GM23338 (cell line): ENCODE measurements at regions not wholly inside any gene's neighbourhood (a gene's known extent, or its start where the extent isn't known, plus 50 kb on each side); places are given as distances from the start of the nearest gene placed in this dataset.

Source experiments
- ATAC-seq: fragments of 200-7000 bp; cut with Tn5 transposase; 3 replicates; pipeline ENCODE4 v1.9.1; 2020
- DNase-seq: peaks from one replicate; pipeline ENCODE4 v3.0.0-alpha.2; 2015; ENCODE audit warnings: low spot score
- H2AFZ ChIP-seq: fragments of 200-600 bp; sonication (generic); 2 replicates; pipeline ENCODE4 v1.8.0; 2016; ENCODE audit warnings: antibody characterized with exemption, mild to moderate bottlenecking, moderate library complexity
- H3F3A ChIP-seq: fragments of 200-600 bp; sonication (generic); replicated peaks from 2 replicates; pipeline ENCODE4 v1.8.0; 2017; ENCODE audit warnings: antibody characterized with exemption, mixed run types, low read depth
- H3K27ac ChIP-seq: fragments of 200-600 bp; sonication (generic); 2 replicates; pipeline ENCODE4 v1.6.1; 2016; ENCODE audit warnings: low read depth
- H3K27me3 ChIP-seq: fragments of 200-600 bp; sonication (generic); 2 replicates; pipeline ENCODE4 v1.8.0; 2016; ENCODE audit warnings: mild to moderate bottlenecking, mixed run types, moderate library complexity; ENCODE audit not compliant: insufficient read depth
- H3K36me3 ChIP-seq: fragments of 200-600 bp; sonication (generic); 2 replicates; pipeline ENCODE4 v1.8.0; 2016; ENCODE audit warnings: mild to moderate bottlenecking; ENCODE audit not compliant: insufficient read depth
- H3K4me1 ChIP-seq: fragments of 200-600 bp; sonication (generic); 2 replicates; pipeline ENCODE4 v1.8.0; 2016; ENCODE audit warnings: mild to moderate bottlenecking, moderate library complexity; ENCODE audit not compliant: insufficient read depth
- H3K4me2 ChIP-seq: fragments of 200-600 bp; sonication (generic); 2 replicates; pipeline ENCODE4 v1.7.1; 2017; ENCODE audit warnings: mixed run types
- H3K4me3 ChIP-seq: fragments of 200-600 bp; sonication (generic); 2 replicates; pipeline ENCODE4 v1.6.1; 2016; ENCODE audit warnings: mixed run types
- H3K79me2 ChIP-seq: fragments of 200-600 bp; sonication (generic); replicated peaks from 2 replicates; pipeline ENCODE4 v1.8.0; 2017; ENCODE audit warnings: mild to moderate bottlenecking; ENCODE audit not compliant: insufficient read depth
- H3K9me2 ChIP-seq: fragments of 200-600 bp; sonication (generic); 2 replicates; pipeline ENCODE4 v1.8.0; 2017; ENCODE audit not compliant: insufficient read depth
- H4K20me1 ChIP-seq: fragments of 200-600 bp; sonication (generic); replicated peaks from 2 replicates; pipeline ENCODE4 v1.8.0; 2017; ENCODE audit warnings: mild to moderate bottlenecking; ENCODE audit not compliant: insufficient read depth
- H3K27ac Mint-ChIP-seq: 2 replicates; pipeline ENCODE4 v1.8.0; 2020; ENCODE audit warnings: inconsistent platforms, mild to moderate bottlenecking, moderate library complexity, mixed read lengths
- H3K27me3 Mint-ChIP-seq: 3 replicates; pipeline ENCODE4 v1.8.0; 2022; ENCODE audit warnings: low read depth, mild to moderate bottlenecking, moderate library complexity, mixed read lengths, inconsistent platforms; ENCODE audit not compliant: insufficient read depth, poor library complexity
- H3K36me3 Mint-ChIP-seq: 3 replicates; pipeline ENCODE4 v1.8.0; 2021; ENCODE audit warnings: low read depth, mild to moderate bottlenecking, inconsistent platforms, moderate library complexity, mixed read lengths
- H3K4me1 Mint-ChIP-seq: 3 replicates; pipeline ENCODE4 v1.8.0; 2020; ENCODE audit warnings: mild to moderate bottlenecking, inconsistent platforms, mixed read lengths
- H3K4me3 Mint-ChIP-seq: 3 replicates; pipeline ENCODE4 v1.8.0; 2021; ENCODE audit warnings: moderate library complexity, mild to moderate bottlenecking, inconsistent platforms, mixed read lengths
- H3K9me3 Mint-ChIP-seq: 3 replicates; pipeline ENCODE4 v1.8.0; 2020; ENCODE audit warnings: moderate library complexity, mild to moderate bottlenecking, inconsistent platforms, mixed read lengths
- CREB1 ChIP-seq: fragments of 250-450 bp; sonication (Bioruptor Pico); IDR thresholded peaks from 2 replicates; pipeline ENCODE4 v1.5.0; 2020; ENCODE audit warnings: low read depth, mild to moderate bottlenecking, moderate library complexity
- CTCF ChIP-seq, 2 experiments: fragments of 200-600 bp in 1 of 2; sonication (generic) in 1 of 2; conservative IDR thresholded peaks; 2 replicates each; pipeline versions ENCODE4 v1.5.1 to v1.6.1; 2016 to 2017; ENCODE audit warnings: antibody characterized with exemption in 2 of 2, low read depth in 2 of 2, mild to moderate bottlenecking in 2 of 2, moderate library complexity in 1 of 2
- ETS1 ChIP-seq: IDR thresholded peaks from 2 replicates; pipeline ENCODE4 v1.6.1; 2016; ENCODE audit warnings: antibody characterized with exemption
- EZH2 ChIP-seq: fragments of 200-600 bp; sonication (generic); IDR thresholded peaks from one replicate; pipeline ENCODE4 v1.8.0; 2017; ENCODE audit warnings: antibody characterized with exemption, mild to moderate bottlenecking, low read depth; ENCODE audit not compliant: unreplicated experiment
- EZH2phosphoT487 ChIP-seq: fragments of 200-600 bp; sonication (generic); IDR thresholded peaks from one replicate; pipeline ENCODE4 v1.8.1; 2018; ENCODE audit warnings: antibody characterized with exemption; ENCODE audit not compliant: unreplicated experiment
- JUNB ChIP-seq: IDR thresholded peaks from one replicate; pipeline ENCODE4 v1.6.1; 2016; ENCODE audit warnings: antibody characterized with exemption; ENCODE audit not compliant: unreplicated experiment
- NANOG ChIP-seq: IDR thresholded peaks from 2 replicates; pipeline ENCODE4 v1.6.1; 2016; ENCODE audit warnings: antibody characterized with exemption, borderline replicate concordance
- POLR2AphosphoS5 ChIP-seq: IDR thresholded peaks from 2 replicates; pipeline ENCODE4 v1.6.1; 2016; ENCODE audit warnings: antibody characterized with exemption, low read depth
- REST ChIP-seq: IDR thresholded peaks from one replicate; pipeline ENCODE4 v1.6.1; 2018; ENCODE audit warnings: antibody characterized with exemption; ENCODE audit not compliant: unreplicated experiment
- STAT1 ChIP-seq: IDR thresholded peaks from one replicate; pipeline ENCODE4 v1.6.1; 2016; ENCODE audit warnings: antibody characterized with exemption; ENCODE audit not compliant: unreplicated experiment
- ZNF114 ChIP-seq: fragments of 250-450 bp; sonication (Bioruptor Pico); IDR thresholded peaks from 2 replicates; pipeline ENCODE4 v1.5.0; 2020; ENCODE audit warnings: mild to moderate bottlenecking, moderate library complexity
- ZNF331 ChIP-seq: fragments of 250-450 bp; sonication (Bioruptor Pico); IDR thresholded peaks from 2 replicates; pipeline ENCODE4 v1.5.0; 2020; ENCODE audit warnings: low read depth, mild to moderate bottlenecking, moderate library complexity
- ZNF462 ChIP-seq: fragments of 250-450 bp; sonication (Bioruptor Pico); IDR thresholded peaks from 2 replicates; pipeline ENCODE4 v1.5.0; 2020; ENCODE audit warnings: mild to moderate bottlenecking, moderate library complexity

GRCh38 chr15:97153356-97153965, 807.0 kb upstream of the ARRDC4 start:
- TF ChIP-seq ZNF114 (CRISPR knock-in tag) (no peak), STAT1 (no peak), EZH2phosphoT487 (no peak), POLR2AphosphoS5 (no peak), NANOG (no peak), JUNB (no peak), ETS1 (no peak), ZNF331 (no peak), CTCF (conservative IDR thresholded peaks at IDR 0.05; ENCODE audit: low read depth in 2 of 2) (no peak), REST (no peak), EZH2 (no peak), CREB1 (CRISPR knock-in tag) (no peak), ZNF462 (CRISPR knock-in tag) (no peak)
- no peak for DNase-seq

More at GRCh38 chr15:97153356-97153965, 807.0 kb upstream of the ARRDC4 start:
- no peaks in the 10 kb centered on the region for H3K27me3 ChIP-seq
- H3K4me1 Mint-ChIP-seq: no peaks in the 10 kb centered on the region
- H4K20me1 ChIP-seq: no peaks in the 10 kb centered on the region
- no peaks in the 10 kb centered on the region for H3K4me1 ChIP-seq
- no peaks in the 10 kb centered on the region; the same call in 1 of the 2 replicates for H3K36me3 ChIP-seq
- no peaks in the 10 kb centered on the region for H3K36me3 Mint-ChIP-seq
- H3K4me3 ChIP-seq: no peak overlapping the region
- H3K27ac ChIP-seq: no peak overlapping the region
- H3K9me2 ChIP-seq: peaks cover 5% of the 10 kb centered on the region; the same call in 1 of the 2 replicates
- no peaks in the 10 kb centered on the region for H3K79me2 ChIP-seq
- no peak for ATAC-seq
- H3K9me3 Mint-ChIP-seq: no peaks in the 10 kb centered on the region
- H2AFZ ChIP-seq: no peak overlapping the region
- no peak overlapping the region for H3K27ac Mint-ChIP-seq
- H3K27me3 Mint-ChIP-seq: no peaks in the 10 kb centered on the region
- no peak overlapping the region for H3K4me3 Mint-ChIP-seq
- no peaks in the 10 kb centered on the region for H3F3A ChIP-seq
- H3K4me2 ChIP-seq: no peak overlapping the region
